MCF 10A (cell line): ENCODE measurements at regions not wholly inside any gene's neighbourhood (a gene's known extent, or its start where the extent isn't known, plus 50 kb on each side); places are given as distances from the start of the nearest gene placed in this dataset.

Experiments
- BruUV-seq: library from RNA; stranded (reverse); fragments of 400-500 nt; replicated peaks from 2 replicates; lab custom pipeline; 2021; lab: Mats Ljungman, UMichigan
- CTCF ChIA-PET: fragments of 300-600 bp; sonication (Branson Sonifier 250); formaldehyde crosslinking; extraction: SDS; loops from one replicate; lab custom pipeline; 2021; ENCODE audit warnings: antibody characterized with exemption, inconsistent platforms; lab: Yijun Ruan, JAX
- POLR2A ChIA-PET: fragments of 300-600, 350-650 bp; sonication (Branson Sonifier 250); formaldehyde crosslinking; extraction: SDS; loops from one replicate; lab custom pipeline; 2020; ENCODE audit warnings: antibody characterized with exemption, inconsistent platforms; lab: Yijun Ruan, JAX
- DNase-seq: peaks from one replicate; pipeline ENCODE4 v3.0.0-alpha.2; 2018; ENCODE audit not compliant: unreplicated experiment
- H3K27ac Mint-ChIP-seq: one replicate; pipeline ENCODE4 v1.8.0; 2022; ENCODE audit warnings: mild to moderate bottlenecking, low read depth, mixed read lengths; ENCODE audit not compliant: unreplicated experiment
- H3K27me3 Mint-ChIP-seq: one replicate; pipeline ENCODE4 v1.8.0; 2022; ENCODE audit warnings: mixed read lengths; ENCODE audit not compliant: insufficient read depth, unreplicated experiment
- H3K36me3 Mint-ChIP-seq: one replicate; pipeline ENCODE4 v1.8.0; 2022; ENCODE audit warnings: mild to moderate bottlenecking, moderate library complexity, mixed read lengths; ENCODE audit not compliant: insufficient read depth, unreplicated experiment
- H3K4me1 Mint-ChIP-seq: one replicate; pipeline ENCODE4 v1.8.0; 2022; ENCODE audit warnings: mixed read lengths; ENCODE audit not compliant: insufficient read depth, unreplicated experiment
- H3K4me3 Mint-ChIP-seq: one replicate; pipeline ENCODE4 v1.8.0; 2022; ENCODE audit warnings: mild to moderate bottlenecking, moderate library complexity, mixed read lengths; ENCODE audit not compliant: unreplicated experiment
- H3K9me3 Mint-ChIP-seq: one replicate; pipeline ENCODE4 v1.8.0; 2022; ENCODE audit warnings: mixed read lengths; ENCODE audit not compliant: unreplicated experiment
- CTCF ChIP-seq: fragments of 200-600 bp; IDR thresholded peaks from one replicate; pipeline ENCODE4 v1.8.0; 2022; ENCODE audit warnings: antibody characterized with exemption, mild to moderate bottlenecking; ENCODE audit not compliant: unreplicated experiment
- intact Hi-C: fragments of 100-400 bp; cut with micrococcal nuclease; formaldehyde crosslinking; loops from 2 replicates; pipeline ENCODE4 v1.14.1; 2022

DNA sequence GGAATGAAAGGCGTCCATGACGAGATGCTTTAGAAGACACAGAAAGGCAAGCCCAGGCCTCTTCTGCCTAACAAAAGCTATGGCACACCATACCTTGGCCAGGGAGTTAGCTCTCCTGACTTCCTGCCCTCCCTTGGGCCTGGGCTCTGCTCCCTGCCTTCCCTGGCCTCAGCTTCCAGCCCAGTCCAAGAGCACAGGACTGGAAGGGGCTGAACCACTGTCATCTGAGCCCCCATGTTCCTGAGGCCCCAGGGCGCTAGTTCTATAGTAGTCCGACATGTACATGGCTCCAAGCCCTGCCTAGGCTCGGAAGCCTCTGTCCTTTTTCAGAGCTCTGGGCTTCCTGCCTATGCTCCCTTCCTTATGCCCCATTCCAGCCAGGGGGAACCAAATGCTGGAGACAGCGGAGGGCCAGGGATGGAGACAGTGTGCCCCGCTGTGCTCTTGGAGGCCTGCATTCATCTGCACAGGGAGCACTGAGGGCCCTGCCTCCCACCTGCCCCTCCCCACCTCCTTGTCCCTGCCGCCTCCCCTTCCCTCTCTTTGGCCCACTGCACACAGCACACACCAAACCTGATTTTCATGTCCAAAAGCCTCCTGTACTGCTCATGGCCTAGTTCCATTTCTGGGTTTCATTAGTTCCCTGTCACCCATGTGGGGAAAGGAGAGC lies 240.1 kb downstream of the RHOU start:
- Mint-ChIP-seq H3K27me3 (no peaks in the 10 kb centered on the region), H3K4me3 (no peak overlapping the region), H3K36me3 (no peaks in the 10 kb centered on the region), H3K27ac (no peak overlapping the region), H3K9me3 (no peaks in the 10 kb centered on the region), H3K4me1 (peaks cover 8% of the 10 kb centered on the region)
- ChIA-PET POLR2A (interaction anchor here (1.7 to 1.8 kb wide), 2 partner anchors 10 to 12 kb away, joined by 3 to 10 read pairs; no protein-coding TSS in a partner anchor), CTCF (interaction anchor here (0.5 to 0.7 kb wide), 2 partner anchors 11 to 12 kb away, joined by 3 read pairs; no protein-coding TSS in a partner anchor)
- no peak for TF ChIP-seq CTCF
- intact Hi-C loops, result no loop called here
- DNase-seq, result no peak
- no TSS peak for BruUV-seq

DNA sequence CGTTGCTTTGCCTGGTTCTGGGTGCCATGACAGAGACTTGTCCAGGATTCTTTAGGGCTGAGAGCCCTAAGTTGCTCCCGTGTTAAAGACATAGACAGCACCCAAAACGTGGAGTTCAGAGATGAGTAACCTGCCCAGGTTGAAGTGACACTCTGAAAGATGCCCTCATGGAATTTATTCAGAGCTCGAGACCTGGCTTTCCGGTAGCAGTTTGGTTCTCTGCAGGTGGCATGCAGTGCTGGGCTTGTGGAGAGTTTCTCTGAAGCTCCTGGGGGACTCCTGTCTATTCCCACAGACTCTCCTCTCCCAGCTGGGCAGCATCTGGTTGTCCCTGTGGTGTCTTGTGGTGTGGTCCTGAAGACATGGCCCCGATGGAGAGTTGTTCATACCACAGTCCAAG lies 241.0 kb downstream of the RHOU start:
- ChIA-PET CTCF (interaction anchor here (0.5 to 2.0 kb wide), 4 partner anchors 11 to 251 kb away, joined by 3 to 5 read pairs (median 4); partner anchors contain the start of gene RHOU), POLR2A (interaction anchor here (1.0 to 1.7 kb wide), 2 partner anchors 11 to 14 kb away, joined by 3 read pairs; no protein-coding TSS in a partner anchor)
- no peak for TF ChIP-seq CTCF
- DNase-seq, result no peak
- H3K9me3 Mint-ChIP-seq, result no peaks in the 10 kb centered on the region
- intact Hi-C loops, result no loop called here
- no TSS peak for BruUV-seq
- H3K4me3 Mint-ChIP-seq, result no peak overlapping the region
- peaks cover 6% of the 10 kb centered on the region for H3K4me1 Mint-ChIP-seq
- no peak overlapping the region for H3K27ac Mint-ChIP-seq
- H3K36me3 Mint-ChIP-seq, result no peaks in the 10 kb centered on the region
- no peaks in the 10 kb centered on the region for H3K27me3 Mint-ChIP-seq

DNA sequence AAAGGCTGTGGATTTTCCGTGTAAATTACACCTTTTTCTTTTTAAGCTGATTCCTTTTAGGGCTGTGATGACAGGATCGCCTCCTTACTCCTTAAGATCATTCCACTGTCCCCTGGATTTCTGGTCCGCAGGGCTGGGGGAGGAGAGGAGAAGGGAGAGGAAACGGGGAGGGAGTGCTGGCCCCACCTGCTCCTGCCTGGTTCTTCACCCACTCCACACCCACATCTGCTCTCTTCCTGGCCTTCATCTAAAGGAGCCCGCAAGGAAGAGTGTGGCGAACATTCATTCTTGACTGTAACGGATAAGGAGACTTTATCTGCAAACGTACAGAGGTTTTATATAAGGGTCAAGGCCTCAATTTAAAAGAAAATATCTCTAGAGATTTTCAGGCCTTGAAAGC lies 242.0 kb downstream of the RHOU start:
- Mint-ChIP-seq H3K27me3 (no peaks in the 10 kb centered on the region), H3K27ac (no peak overlapping the region), H3K9me3 (no peaks in the 10 kb centered on the region), H3K36me3 (no peaks in the 10 kb centered on the region), H3K4me3 (no peak overlapping the region), H3K4me1 (peaks cover 6% of the 10 kb centered on the region)
- POLR2A ChIA-PET, result interaction anchor here (0.6 to 1.0 kb wide), 3 partner anchors 15 to 217 kb away, joined by 3 read pairs; no protein-coding TSS in a partner anchor
- intact Hi-C loops, result no loop called here
- BruUV-seq, result no TSS peak
- no peak for DNase-seq
- CTCF ChIA-PET, result interaction anchor here (1.0 to 2.0 kb wide), 2 partner anchors 10 to 14 kb away, joined by 3 to 5 read pairs; no protein-coding TSS in a partner anchor
- no peak for TF ChIP-seq CTCF

- POLR2A ChIA-PET, result interaction anchor here (0.6 kb wide), 1 partner anchor 217 kb away, joined by 3 read pairs; no protein-coding TSS in a partner anchor
- Mint-ChIP-seq H3K4me3 (no peak overlapping the region), H3K9me3 (no peaks in the 10 kb centered on the region), H3K27ac (no peak overlapping the region), H3K27me3 (no peaks in the 10 kb centered on the region), H3K36me3 (no peaks in the 10 kb centered on the region), H3K4me1 (peaks cover 6% of the 10 kb centered on the region)
- BruUV-seq, result no TSS peak
- CTCF ChIA-PET, result interaction anchor here (1.0 to 2.0 kb wide), 3 partner anchors 10 to 16 kb away, joined by 3 to 5 read pairs (median 5); no protein-coding TSS in a partner anchor
- TF ChIP-seq CTCF, result no peak
- intact Hi-C loops, result no loop called here
- DNase-seq, result no peak
These were observed 242.5 kb downstream of the RHOU start for GRCh38 chr1:228977741-228978140.
